ENCODE measurements at regions not wholly inside any gene's neighbourhood (a gene's known extent, or its start where the extent isn't known, plus 50 kb on each side); places are given as distances from the start of the nearest gene placed in this dataset.
A peak's percentile ranks its signal among the peaks of the same experiment; 100 is the strongest.

- DNase-seq = no peak
Measured at GRCh38 chr16:86041215-86041614, 142.3 kb downstream of the IRF8 start.

- no peak for DNase-seq
Measured at GRCh38 chr16:86041807-86042206, 142.8 kb downstream of the IRF8 start.

GRCh38 chr16:86042393-86042792 lies 143.4 kb downstream of the IRF8 start:
- DNase-seq = no peak

GRCh38 chr16:86042996-86043725 lies 144.2 kb downstream of the IRF8 start:
- no peak for DNase-seq

- DNase-seq = peak; percentile 60 to 86 (median 66)
Measured at GRCh38 chr16:86044241-86044671, 145.3 kb downstream of the IRF8 start.

- DNase-seq = no peak
Measured at GRCh38 chr16:86044881-86045590, 146.1 kb downstream of the IRF8 start.

GRCh38 chr16:86045591-86045971 lies 146.6 kb downstream of the IRF8 start:
- DNase-seq = no peak

GRCh38 chr16:86046026-86046425 lies 147.1 kb downstream of the IRF8 start:
- no peak for DNase-seq

GRCh38 chr16:86046667-86047270 lies 147.8 kb downstream of the IRF8 start:
- no peak for DNase-seq

- no peak for DNase-seq
Measured at GRCh38 chr16:86048221-86048620, 149.3 kb downstream of the IRF8 start.

GRCh38 chr16:86048882-86049585 lies 150.1 kb downstream of the IRF8 start:
- no peak for DNase-seq

GRCh38 chr16:86049641-86050040 lies 150.7 kb downstream of the IRF8 start:
- DNase-seq = no peak

- DNase-seq = no peak
Measured at GRCh38 chr16:86050111-86050510, 151.1 kb downstream of the IRF8 start.

GRCh38 chr16:86050591-86051367 lies 151.8 kb downstream of the IRF8 start:
- no peak for DNase-seq

GRCh38 chr16:86051368-86052114 lies 152.6 kb downstream of the IRF8 start:
- DNase-seq = no peak

- no peak for DNase-seq
Measured at GRCh38 chr16:86052115-86052670, 153.2 kb downstream of the IRF8 start.

GRCh38 chr16:86052926-86053325 lies 154.0 kb downstream of the IRF8 start:
- DNase-seq = no peak

- no peak for DNase-seq
Measured at GRCh38 chr16:86059253-86060171, 160.6 kb downstream of the IRF8 start.

GRCh38 chr16:86060381-86061317 lies 161.7 kb downstream of the IRF8 start:
- DNase-seq = no peak

Measured in suppressor macrophage (primary cell).